Small intestine (tissue), 7 donors: ENCODE measurements at regions not wholly inside any gene's neighbourhood (a gene's known extent, or its start where the extent isn't known, plus 50 kb on each side); places are given as distances from the start of the nearest gene placed in this dataset.
"Not testable (repeated sequence)": the region's sequence is repeated elsewhere in the genome, so short reads cannot be mapped to it uniquely, and the experiment has no call there.

Experiments
- DNase-seq, 2 donors: peaks; one replicate each; pipeline versions ENCODE4 v3.0.0 to v3.0.0-alpha.2; 2013
- FAIRE-seq: peaks from 2 replicates; lab custom pipeline; 2012; peaks lifted over from hg19 to GRCh38; lab: Jason Lieb, UNC
- H3K27ac ChIP-seq, 3 donors: one replicate each; pipeline ENCODE4 v1.5.1; 2013; ENCODE audit warnings: low read length in 2 of 3, mild to moderate bottlenecking in 2 of 3, control low read depth in 1 of 3, inconsistent platforms in 1 of 3, low read depth in 1 of 3, moderate library complexity in 1 of 3
- H3K27me3 ChIP-seq, 3 donors: one replicate each; pipeline ENCODE4 v1.6.1; 2013; ENCODE audit warnings: low read length in 3 of 3, inconsistent platforms in 1 of 3; ENCODE audit not compliant: control insufficient read depth in 3 of 3, insufficient read depth in 3 of 3
- H3K36me3 ChIP-seq, 3 donors: one replicate each; pipeline ENCODE4 v1.6.1; 2013; ENCODE audit warnings: low read length in 3 of 3, inconsistent platforms in 1 of 3, low read depth in 1 of 3, mild to moderate bottlenecking in 1 of 3, moderate library complexity in 1 of 3; ENCODE audit not compliant: control insufficient read depth in 3 of 3, insufficient read depth in 2 of 3
- H3K4me1 ChIP-seq, 3 donors: one replicate each; pipeline ENCODE4 v1.6.1; 2013; ENCODE audit warnings: low read length in 2 of 3, inconsistent platforms in 1 of 3, low read depth in 1 of 3, mild to moderate bottlenecking in 1 of 3, moderate library complexity in 1 of 3; ENCODE audit not compliant: control insufficient read depth in 3 of 3, insufficient read depth in 2 of 3
- H3K4me3 ChIP-seq, 3 donors: one replicate each; pipeline ENCODE4 v1.5.1; 2013; ENCODE audit warnings: low read length in 3 of 3, control low read depth in 1 of 3, inconsistent platforms in 1 of 3, low read depth in 1 of 3, mild to moderate bottlenecking in 1 of 3, moderate library complexity in 1 of 3
- H3K9me3 ChIP-seq, 2 donors: one replicate each; pipeline ENCODE4 v1.6.1; 2013; ENCODE audit warnings: low read depth in 1 of 2, low read length in 1 of 2; ENCODE audit not compliant: control insufficient read depth in 2 of 2, insufficient read depth in 1 of 2
- WGBS, 3 donors: extraction: QIAGEN DNeasy Blood & Tissue Kit; methylation state at CpG; one replicate each; pipeline ENCODE4 v1.1.7; 2013; 5-methylcytosine and 5-hydroxymethylcytosine counted together
- donor health status: healthy with polysubstance abuse.
- donor health status: control.
- donor health status: control.
- donor health status: Bipolar disorder and iron deficiency.
- donor health status: healthy.

DNA sequence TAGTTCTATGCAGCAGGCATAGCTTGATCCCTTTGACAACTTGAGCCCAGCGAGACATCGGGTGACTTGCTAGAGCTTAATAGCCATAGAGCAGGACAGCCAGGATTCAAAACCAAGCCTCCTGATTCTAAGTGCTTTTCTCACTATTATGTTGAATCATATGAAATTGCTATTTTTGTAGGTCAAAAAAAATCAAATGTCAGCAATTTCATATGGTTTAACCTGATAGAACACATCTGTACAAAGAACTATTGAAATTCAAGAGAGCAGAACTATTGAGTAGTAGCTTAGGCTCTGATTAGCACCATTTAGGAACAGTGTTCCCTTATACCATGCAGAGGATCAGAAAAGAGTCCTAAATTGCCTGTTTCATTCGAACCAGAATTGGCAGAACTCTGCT is 132.0 kb downstream of the EMP1 start:
- Histone ChIP-seq H3K27me3 (no peaks in the 10 kb centered on the region), H3K4me1 (no peaks in the 10 kb centered on the region), H3K4me3 (no peak overlapping the region), H3K9me3 (peaks cover 0 to 6% of the 10 kb centered on the region in 2 donors), H3K27ac (no peak overlapping the region), H3K36me3 (no peaks in the 10 kb centered on the region)
- FAIRE-seq (no peak), DNase-seq (no peak)
- 80 to 90% (median 88%) methylated on average over 3 of the region's 3 CpGs for WGBS, 3 donors

DNA sequence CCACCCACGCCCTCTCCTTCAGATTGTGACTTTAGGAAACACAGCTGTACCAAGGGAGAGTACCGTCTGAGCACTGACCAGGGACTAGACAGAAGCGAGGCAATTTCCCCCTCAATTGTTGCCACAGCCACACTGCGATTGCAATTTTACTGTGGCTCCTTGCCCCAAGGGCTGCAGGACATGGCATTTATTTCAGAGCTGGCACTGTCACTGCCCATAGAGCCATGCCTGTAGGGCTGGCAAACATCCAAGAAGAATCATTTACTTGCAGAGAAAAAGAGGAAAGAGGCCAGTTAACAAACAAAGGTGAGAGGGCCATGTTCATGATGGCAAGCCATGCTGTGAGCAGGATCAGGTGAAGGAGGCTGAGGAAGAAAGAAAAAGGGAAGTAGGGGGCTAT is 129.6 kb downstream of the EMP1 start:
- DNase-seq: no peak
- WGBS, 3 donors: 80 to 89% (median 86%) methylated on average over 4 of the region's 4 CpGs
- no peak overlapping the region for H3K4me3 ChIP-seq
- no peaks in the 10 kb centered on the region for H3K27me3 ChIP-seq
- H3K27ac ChIP-seq: no peak overlapping the region
- no peaks in the 10 kb centered on the region for H3K9me3 ChIP-seq
- no peaks in the 10 kb centered on the region for H3K36me3 ChIP-seq
- no peak for FAIRE-seq
- no peaks in the 10 kb centered on the region for H3K4me1 ChIP-seq

DNA sequence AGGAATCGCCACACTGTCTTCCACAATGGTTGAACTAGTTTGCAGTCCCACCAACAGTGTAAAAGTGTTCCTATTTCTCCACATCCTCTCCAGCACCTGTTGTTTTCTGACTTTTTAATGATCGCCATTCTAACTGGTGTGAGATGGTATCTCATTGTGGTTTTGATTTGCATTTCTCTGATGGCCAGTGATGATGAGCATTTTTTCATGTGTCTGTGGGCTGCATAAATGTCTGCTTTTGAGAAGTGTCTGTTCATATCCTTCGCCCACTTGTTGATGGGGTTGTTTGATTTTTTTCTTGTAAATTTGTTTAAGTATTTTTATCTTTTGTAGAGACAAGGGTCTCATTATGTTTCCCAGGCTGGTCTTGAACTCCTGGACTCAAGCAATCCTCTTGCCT is 128.5 kb downstream of the EMP1 start:
- not testable (repeated sequence) for H3K4me1 ChIP-seq, FAIRE-seq, DNase-seq, H3K27me3 ChIP-seq, H3K27ac ChIP-seq, H3K36me3 ChIP-seq, H3K4me3 ChIP-seq, H3K9me3 ChIP-seq
- WGBS, 3 donors: 90 to 97% (median 97%) methylated on average over 1 to 2 of the region's 3 CpGs

DNA sequence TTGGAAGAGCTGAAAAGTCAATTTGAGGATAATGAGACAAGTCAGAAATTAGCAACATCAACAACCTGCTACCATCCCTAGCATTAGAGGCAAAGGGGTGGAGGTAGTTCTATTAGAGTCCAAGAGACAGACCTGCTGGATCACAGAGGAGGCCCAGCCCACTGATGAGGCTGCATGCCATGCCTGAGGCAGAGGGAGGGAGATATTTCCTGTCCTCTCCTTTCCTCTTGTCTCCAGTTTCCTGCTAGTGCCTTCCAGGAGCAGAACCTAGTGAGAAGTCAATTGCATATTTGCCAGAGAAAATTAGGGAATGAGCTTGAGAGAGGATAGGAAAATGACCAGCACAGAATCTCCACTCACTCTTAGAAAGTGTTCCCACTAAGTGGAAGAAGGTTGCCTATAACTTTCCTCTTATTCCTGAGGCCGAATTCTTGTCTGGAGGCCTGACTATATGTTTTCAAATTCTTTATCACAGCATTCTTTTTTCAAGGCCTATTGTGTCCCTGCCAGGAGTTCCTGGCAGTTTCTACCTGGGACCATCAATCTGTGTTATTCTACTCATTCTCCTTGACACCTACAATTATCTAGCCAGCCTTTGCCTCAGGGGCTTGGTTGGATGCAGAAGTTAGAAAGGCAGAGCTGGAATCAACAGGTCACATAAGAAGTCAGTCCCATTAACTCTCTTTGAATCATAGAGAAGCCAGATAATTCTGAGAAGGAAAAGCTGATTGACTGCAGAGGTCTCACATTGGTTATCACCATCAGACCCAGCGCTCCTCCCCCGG is 121.9 kb downstream of the EMP1 start:
- no peak overlapping the region for H3K27ac ChIP-seq
- H3K27me3 ChIP-seq: no peaks in the 10 kb centered on the region
- no peaks in the 10 kb centered on the region for H3K4me1 ChIP-seq
- peaks cover 0 to 13% of the 10 kb centered on the region in 2 donors for H3K9me3 ChIP-seq
- DNase-seq: no peak
- 78 to 88% (median 84%) methylated on average over 3 of the region's 3 CpGs for WGBS, 3 donors
- H3K4me3 ChIP-seq: no peak overlapping the region
- FAIRE-seq: no peak
- H3K36me3 ChIP-seq: no peaks in the 10 kb centered on the region

- peaks cover 0 to 3% (median 0%) of the 10 kb centered on the region in 3 donors for H3K27me3 ChIP-seq
- no peak overlapping the region for H3K4me3 ChIP-seq
- DNase-seq (no peak), FAIRE-seq (no peak)
- no peak overlapping the region for H3K27ac ChIP-seq
- WGBS, 3 donors: 64 to 69% (median 66%) methylated on average over 7 of the region's 7 CpGs
- no peaks in the 10 kb centered on the region for H3K4me1 ChIP-seq
- no peaks in the 10 kb centered on the region for H3K36me3 ChIP-seq
- H3K9me3 ChIP-seq: peaks cover 0 to 13% of the 10 kb centered on the region in 2 donors
Measured at GRCh38 chr12:13316587-13317246, 120.2 kb downstream of the EMP1 start.

GRCh38 chr12:13313886-13314285 is 117.4 kb downstream of the EMP1 start:
- Histone ChIP-seq H3K27me3 (peaks cover 0 to 3% (median 0%) of the 10 kb centered on the region in 3 donors), H3K9me3 (peaks cover 0 to 13% of the 10 kb centered on the region in 2 donors), H3K36me3 (no peaks in the 10 kb centered on the region), H3K27ac (no peak overlapping the region), H3K4me1 (no peaks in the 10 kb centered on the region), H3K4me3 (no peak overlapping the region)
- WGBS, 3 donors: 82 to 86% (median 84%) methylated on average over 2 of the region's 2 CpGs
- no peak for FAIRE-seq
- no peak for DNase-seq

- no peak for FAIRE-seq
Measured at GRCh38 chr12:13311551-13311950, 115.0 kb downstream of the EMP1 start.

DNA sequence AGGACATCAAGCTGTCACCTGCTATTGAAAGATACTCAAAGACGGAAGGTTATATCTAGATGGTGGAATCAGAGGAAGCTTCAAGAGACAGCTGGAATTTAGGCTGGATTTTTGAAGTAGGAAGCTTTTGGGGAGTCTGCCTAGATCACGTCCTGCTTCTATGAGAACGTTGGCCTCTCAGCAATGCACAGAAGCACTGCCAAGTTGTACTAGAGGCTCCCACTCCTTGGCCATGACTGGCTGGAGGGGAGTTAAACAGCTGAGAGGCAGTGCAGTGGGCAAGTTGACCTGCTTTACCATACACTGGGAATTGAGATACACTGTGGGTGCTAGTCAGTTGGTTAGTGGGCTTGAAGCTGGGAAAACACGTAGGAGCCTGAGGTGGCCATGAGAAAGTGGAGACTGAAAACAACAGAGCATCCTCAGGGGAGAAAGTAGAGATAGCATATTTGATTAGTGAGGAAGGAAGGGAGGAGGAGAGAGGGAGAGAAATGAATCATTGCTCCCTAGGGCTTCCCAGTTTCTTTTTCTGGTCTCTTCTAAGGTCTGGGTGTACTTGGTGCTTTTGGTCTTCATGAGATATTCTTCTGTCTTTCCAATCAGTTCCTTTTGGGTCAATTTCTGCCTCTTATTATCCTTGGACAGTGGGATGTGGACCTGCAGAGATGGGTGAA is 110.8 kb downstream of the EMP1 start:
- Histone ChIP-seq H3K9me3 (no peaks in the 10 kb centered on the region), H3K36me3 (no peaks in the 10 kb centered on the region), H3K4me3 (no peak overlapping the region), H3K4me1 (no peaks in the 10 kb centered on the region), H3K27ac (no peak overlapping the region), H3K27me3 (no peaks in the 10 kb centered on the region)
- FAIRE-seq: no peak
- DNase-seq: no peak
- WGBS, 3 donors: 75 to 77% (median 76%) methylated on average over 4 of the region's 4 CpGs

More at GRCh38 chr12:13311551-13311950, 115.0 kb downstream of the EMP1 start:
- Histone ChIP-seq H3K4me1 (no peaks in the 10 kb centered on the region), H3K4me3 (no peak overlapping the region), H3K27ac (no peak overlapping the region), H3K36me3 (no peaks in the 10 kb centered on the region), H3K9me3 (peaks cover 0 to 2% of the 10 kb centered on the region in 2 donors), H3K27me3 (peaks cover 0 to 3% (median 0%) of the 10 kb centered on the region in 3 donors)
- 55 to 71% (median 58%) methylated on average over 4 of the region's 4 CpGs for WGBS, 3 donors
- DNase-seq: no peak
